DOHH2 (cell line): ENCODE measurements at regions not wholly inside any gene's neighbourhood (a gene's known extent, or its start where the extent isn't known, plus 50 kb on each side); places are given as distances from the start of the nearest gene placed in this dataset.

Experiments
- EZH2phosphoT487 ChIP-seq: fragments of 200-600 bp; sonication (generic); IDR thresholded peaks from 2 replicates; pipeline ENCODE4 v1.6.1; 2017; ENCODE audit warnings: borderline replicate concordance, mild to moderate bottlenecking, antibody characterized with exemption, low read length, moderate library complexity, mixed read lengths
- TF ChIP-seq, protein P1 (sequence below): fragments of 200-600 bp; sonication (generic); IDR thresholded peaks from one replicate; pipeline ENCODE4 v1.5.1; 2014; ENCODE audit warnings: antibody characterized with exemption, mild to moderate bottlenecking, low read depth, low read length; ENCODE audit not compliant: poor library complexity, severe bottlenecking

DNA sequence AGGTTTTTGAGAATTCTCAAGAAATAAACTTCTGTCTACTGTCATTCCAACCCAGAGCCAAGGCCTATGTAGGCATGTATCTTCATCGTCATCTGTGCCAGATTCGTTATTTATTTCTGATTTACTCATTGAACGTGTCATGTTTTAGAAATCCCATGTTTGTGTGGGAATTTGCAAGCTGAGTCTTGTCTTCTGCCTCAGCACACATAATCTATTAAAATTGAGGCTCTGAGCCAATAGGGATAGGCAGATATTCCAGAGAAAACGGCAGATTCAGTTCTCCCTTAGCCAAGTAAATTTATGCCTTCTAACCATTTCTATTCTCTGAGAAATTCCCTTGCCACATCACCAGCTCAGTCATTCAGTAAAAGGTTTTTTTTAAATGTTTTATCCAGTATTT lies 444.6 kb downstream of the REEP3 start:
- TF ChIP-seq EZH2phosphoT487, result no peak
- TF ChIP-seq, protein P1, sequence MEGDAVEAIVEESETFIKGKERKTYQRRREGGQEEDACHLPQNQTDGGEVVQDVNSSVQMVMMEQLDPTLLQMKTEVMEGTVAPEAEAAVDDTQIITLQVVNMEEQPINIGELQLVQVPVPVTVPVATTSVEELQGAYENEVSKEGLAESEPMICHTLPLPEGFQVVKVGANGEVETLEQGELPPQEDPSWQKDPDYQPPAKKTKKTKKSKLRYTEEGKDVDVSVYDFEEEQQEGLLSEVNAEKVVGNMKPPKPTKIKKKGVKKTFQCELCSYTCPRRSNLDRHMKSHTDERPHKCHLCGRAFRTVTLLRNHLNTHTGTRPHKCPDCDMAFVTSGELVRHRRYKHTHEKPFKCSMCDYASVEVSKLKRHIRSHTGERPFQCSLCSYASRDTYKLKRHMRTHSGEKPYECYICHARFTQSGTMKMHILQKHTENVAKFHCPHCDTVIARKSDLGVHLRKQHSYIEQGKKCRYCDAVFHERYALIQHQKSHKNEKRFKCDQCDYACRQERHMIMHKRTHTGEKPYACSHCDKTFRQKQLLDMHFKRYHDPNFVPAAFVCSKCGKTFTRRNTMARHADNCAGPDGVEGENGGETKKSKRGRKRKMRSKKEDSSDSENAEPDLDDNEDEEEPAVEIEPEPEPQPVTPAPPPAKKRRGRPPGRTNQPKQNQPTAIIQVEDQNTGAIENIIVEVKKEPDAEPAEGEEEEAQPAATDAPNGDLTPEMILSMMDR, result no peak
